Spleen (tissue), 7 donors: ENCODE measurements at regions not wholly inside any gene's neighbourhood (a gene's known extent, or its start where the extent isn't known, plus 50 kb on each side); places are given as distances from the start of the nearest gene placed in this dataset.

Source experiments
- CTCF ChIP-seq, 11 experiments: fragments of 200-600 bp in 7 of 11; fragments of 450-650 bp in 4 of 11; sonication (generic) in 4 of 11; IDR thresholded peaks in 8 of 11; conservative IDR thresholded peaks in 3 of 11; 1 replicate in 7 of 11; 2 replicates in 4 of 11; pipeline versions ENCODE4 v1.4.0 to v1.8.0; 2016 to 2021; ENCODE audit warnings: antibody characterized with exemption in 11 of 11, inconsistent platforms in 4 of 11, mild to moderate bottlenecking in 1 of 11
- POLR2A ChIP-seq, 3 donors: fragments of 450-650 bp; IDR thresholded peaks; one replicate each; pipeline ENCODE4 v1.5.1; 2017; ENCODE audit warnings: antibody characterized with exemption in 3 of 3, mild to moderate bottlenecking in 1 of 3
- donor health status: DM: no; HTN: no; CAD: no; lungs with moderate emphysema.
- donor health status: DM: no; HTN: no; CAD: no.
- donor health status: DM: no; HTN: no; CAD: no.

GRCh38 chr3:22147161-22147560 lies 396.2 kb upstream of the ZNF385D start:
- TF ChIP-seq CTCF (IDR thresholded peaks at IDR 0.05 in 8 of 11, conservative IDR thresholded peaks at IDR 0.05 in 3 of 11) (no peak), POLR2A (IDR thresholded peaks at IDR 0.05) (no peak)
